Esophagus mucosa (tissue), 1 donor: ENCODE measurements at regions not wholly inside any gene's neighbourhood (a gene's known extent, or its start where the extent isn't known, plus 50 kb on each side); places are given as distances from the start of the nearest gene placed in this dataset.
"Not testable (repeated sequence)": the region's sequence is repeated elsewhere in the genome, so short reads cannot be mapped to it uniquely, and the experiment has no call there.

Experiments
- ATAC-seq: fragments of 200-7000 bp; cut with Tn5 transposase; one replicate; pipeline ENCODE4 v1.9.1; 2020
- donor health status: DM: yes; HTN: yes; CAD: no.

DNA sequence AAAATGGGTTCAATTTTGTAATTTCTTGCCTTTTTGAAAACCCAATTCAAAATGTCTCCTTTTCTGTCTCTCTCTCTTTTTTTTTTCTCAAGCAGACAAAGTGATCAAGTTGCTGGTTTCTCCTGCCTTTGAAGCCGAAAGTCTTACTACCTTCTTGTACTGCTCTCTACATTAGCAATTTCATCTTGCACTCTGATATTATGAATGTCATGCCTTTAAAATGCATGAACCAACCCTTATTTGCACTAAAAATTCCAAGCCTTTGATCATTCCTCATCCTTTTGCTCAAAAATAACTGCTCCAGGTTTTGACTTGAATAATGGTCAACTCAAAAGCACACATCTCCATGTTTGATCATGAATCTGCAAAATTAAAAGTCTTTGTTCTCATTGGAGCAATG is 125.2 kb downstream of the CETN3 start:
- ATAC-seq = no peak

- no peak for ATAC-seq
These were observed 130.5 kb downstream of the CETN3 start for GRCh38 chr5:90279091-90279490.

- no peak for ATAC-seq
These were observed 135.3 kb downstream of the CETN3 start for GRCh38 chr5:90274216-90274615.

DNA sequence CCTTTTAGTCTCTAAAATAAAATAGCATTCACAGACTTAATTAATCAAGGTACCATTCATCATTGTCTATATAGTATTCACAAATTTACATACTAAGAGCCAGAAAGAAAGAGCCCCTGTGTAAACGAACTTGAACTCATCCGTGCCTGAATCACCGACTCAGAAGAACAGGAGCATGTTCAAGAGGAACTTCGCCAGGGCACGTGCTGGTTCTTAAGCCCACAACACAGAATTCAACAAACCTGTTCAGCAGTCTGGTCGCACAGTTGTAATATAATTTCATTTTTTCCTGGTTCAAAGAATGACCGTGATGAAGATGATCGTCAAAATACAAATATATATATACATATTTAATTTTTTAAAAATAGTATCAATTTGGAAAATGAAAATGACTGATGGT is 141.9 kb downstream of the CETN3 start:
- ATAC-seq = no peak

GRCh38 chr5:90265545-90265857 is 144.1 kb downstream of the CETN3 start:
- ATAC-seq = no peak

DNA sequence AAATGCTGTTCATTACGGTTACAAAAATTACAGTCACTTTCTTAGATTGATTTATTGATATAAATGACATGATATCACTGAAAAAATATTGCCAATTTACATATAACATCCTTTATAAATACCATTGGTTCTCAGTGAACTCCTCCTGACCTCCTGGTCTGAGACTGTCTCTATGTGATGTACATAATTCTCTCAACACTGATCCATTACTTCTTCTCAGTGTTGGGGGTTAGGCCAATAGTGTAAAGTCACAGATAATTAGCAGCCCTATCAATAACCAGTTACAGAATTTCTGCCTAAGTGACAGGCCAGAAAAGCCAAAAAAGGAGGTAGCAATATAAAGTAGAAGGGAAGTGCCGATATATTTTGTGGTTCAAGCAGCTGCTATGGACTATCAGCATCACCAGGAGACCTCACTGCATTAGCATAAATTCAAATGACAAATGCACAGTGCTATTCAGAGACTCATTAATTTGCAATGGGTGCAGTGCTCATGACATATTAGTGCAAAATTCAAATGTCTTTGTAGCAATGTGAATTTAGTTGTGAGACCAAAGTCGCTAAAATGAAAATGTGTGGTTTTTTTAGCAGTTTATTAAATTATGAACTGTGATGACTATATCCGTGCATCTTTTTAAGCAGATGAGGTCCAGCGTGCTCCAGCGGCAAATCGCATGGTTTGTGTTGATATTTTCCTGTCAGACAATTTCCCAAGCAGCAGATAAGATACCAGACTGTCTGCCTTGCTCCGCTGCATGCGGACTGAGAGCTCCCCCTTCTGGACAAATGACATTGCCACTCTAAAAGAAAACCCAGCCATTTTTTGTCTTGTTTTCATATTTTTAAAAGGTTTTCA is 144.6 kb downstream of the CETN3 start:
- ATAC-seq = peak; percentile 57

GRCh38 chr5:90263102-90263820 is 146.3 kb downstream of the CETN3 start:
- no peak for ATAC-seq

GRCh38 chr5:90251447-90251846 is 158.1 kb downstream of the CETN3 start:
- ATAC-seq = no peak

DNA sequence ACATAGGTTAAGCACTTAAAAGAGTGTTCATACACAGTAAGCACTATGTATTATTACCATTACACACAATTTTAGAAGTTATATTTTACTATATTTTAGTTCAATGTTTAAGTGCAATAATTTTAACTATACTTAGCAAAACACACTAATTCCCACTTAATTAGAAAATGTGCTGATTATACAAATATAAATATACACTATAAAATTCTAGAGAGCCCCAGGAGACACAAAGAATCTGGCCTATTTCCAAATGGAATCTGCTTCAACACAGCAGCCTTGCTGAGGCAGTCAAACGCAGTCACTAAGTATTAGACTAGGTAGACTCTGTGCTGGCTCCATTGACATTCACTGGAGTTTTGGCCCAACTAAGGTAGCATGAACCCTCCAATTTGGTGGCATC is 160.9 kb downstream of the CETN3 start:
- ATAC-seq = no peak

DNA sequence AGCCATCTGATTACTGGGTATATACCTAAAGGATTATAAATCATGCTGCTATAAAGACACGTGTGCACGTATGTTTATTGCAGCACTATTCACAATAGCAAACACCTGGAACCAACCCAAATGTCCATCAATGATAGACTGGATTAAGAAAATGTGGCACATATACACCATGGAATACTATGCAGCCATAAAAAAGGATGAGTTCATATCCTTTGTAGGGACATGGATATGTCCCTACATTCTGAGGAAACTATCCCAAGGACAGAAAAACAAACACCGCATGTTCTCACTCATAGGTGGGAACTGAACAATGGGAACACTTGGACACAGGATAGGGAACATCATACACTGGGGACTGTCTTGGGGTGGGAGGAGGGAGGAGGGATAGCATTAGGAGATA is 165.7 kb downstream of the CETN3 start:
- ATAC-seq = not testable (repeated sequence)

DNA sequence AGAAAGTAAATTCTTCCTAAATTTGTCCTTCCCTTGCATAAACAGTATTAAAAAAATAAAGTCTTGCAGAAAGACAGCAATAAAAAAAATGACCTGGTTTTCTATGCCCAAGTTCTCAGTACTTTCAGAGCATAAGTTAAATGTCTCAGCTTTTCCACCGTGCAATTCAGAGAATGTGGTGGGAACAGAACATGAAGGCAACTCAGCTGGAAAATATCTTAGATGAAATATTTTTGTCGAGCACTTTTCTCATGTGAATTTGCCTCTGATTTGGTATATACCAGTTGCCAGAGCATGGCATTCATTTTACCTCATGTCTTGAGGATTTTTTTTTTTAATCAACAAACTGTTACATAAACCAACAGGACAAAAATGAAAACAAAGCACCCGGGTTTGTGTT is 176.1 kb downstream of the CETN3 start:
- no peak for ATAC-seq

DNA sequence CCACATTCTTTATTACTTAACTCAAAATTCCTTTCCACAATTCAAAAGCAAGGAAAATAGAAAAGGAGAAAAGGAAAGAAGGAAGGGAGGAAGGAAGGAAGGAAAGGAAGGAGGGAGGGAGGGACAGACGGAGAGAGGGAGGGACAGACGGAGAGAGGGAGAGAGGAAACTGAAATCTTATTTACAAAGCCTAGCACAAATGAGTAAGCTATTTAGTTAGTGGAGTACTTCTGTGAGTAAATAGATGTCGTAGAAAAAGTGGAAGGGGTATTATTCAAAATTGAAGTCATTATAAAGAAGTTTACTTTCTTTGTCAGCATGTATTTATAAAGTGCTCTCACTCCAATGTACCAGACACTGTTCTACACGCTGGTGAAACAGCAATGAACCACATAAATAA is 177.9 kb downstream of the CETN3 start:
- ATAC-seq = no peak

DNA sequence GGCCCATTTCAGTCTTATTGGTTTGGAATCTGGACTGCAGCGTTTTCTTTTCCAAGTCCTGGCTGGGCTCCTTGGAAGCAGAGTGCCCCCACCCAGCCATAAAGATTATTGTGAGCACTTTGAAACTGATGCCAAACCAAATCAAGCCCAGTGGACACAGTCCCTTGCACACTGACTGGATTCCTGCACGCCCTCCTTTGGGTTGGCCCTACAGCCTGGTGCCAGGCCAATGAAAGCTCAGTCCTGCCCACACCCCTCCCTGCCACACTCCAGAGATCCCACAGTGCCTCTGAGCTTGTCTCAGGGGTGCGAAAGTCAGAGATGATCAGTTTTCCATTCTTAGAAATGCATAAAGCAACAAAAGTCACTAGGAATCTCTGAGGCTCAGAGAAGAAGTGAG is 181.9 kb downstream of the CETN3 start:
- ATAC-seq = no peak

DNA sequence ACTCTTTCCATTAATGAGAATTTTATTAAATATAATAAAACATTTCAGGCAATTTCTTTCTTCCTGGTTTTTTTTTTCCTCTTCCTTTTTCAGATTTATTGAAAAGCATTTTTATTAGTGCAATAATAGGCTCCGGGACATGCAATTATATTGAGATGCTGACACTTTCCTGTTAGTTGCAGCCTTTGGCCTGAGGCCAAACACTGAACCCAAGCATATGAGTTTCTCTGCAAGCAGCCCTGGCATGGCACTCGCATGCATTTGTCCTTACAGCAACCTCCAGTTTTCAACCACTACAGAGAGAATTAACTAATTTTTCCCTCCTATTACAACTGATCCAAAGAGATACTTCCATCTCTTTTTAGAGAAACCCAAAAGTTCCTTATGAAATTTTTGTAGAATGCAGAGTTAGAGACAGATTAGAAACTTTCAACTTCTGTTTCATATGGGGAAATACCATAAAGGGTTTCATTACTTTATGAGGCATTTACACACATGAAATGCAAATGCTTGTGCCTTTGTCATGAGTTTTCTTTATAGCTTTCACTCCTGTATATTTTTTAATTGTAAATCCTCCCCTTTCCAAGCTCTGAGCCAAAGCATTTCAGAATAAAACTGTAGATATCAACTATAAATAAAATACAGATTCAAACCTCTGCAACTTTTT is 183.0 kb downstream of the CETN3 start:
- no peak for ATAC-seq

GRCh38 chr5:90224342-90224741 is 185.2 kb downstream of the CETN3 start:
- no peak for ATAC-seq

GRCh38 chr5:90223756-90224155 is 185.8 kb downstream of the CETN3 start:
- ATAC-seq = no peak

GRCh38 chr5:90221951-90222350 is 187.6 kb downstream of the CETN3 start:
- no peak for ATAC-seq

DNA sequence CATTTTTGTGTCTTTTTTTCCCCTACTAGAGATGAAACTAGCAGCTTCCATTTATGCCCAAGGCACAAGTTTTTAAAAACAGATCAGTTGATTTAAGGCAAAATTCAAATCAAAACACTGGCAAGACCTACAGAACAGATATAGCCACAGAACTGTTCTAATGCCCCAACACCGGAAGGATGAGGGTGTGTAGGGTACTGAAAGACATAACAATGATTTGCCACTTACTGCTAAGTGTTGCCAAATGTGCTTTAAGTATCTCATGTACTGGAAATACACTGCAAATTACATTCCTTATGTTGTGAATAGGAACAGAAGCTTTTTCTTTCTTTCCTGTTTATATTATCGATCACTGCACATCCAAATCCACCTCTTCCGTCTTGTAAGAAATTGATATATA is 189.0 kb downstream of the CETN3 start:
- ATAC-seq = no peak

GRCh38 chr5:90214991-90215390 is 194.6 kb downstream of the CETN3 start:
- ATAC-seq = no peak

- ATAC-seq = not testable (repeated sequence)
These were observed 201.2 kb downstream of the CETN3 start for GRCh38 chr5:90208323-90208722.

- peak; percentile 52 for ATAC-seq
These were observed 207.6 kb downstream of the CETN3 start for GRCh38 chr5:90201923-90202322.

GRCh38 chr5:90193185-90193822 is 216.3 kb downstream of the CETN3 start:
- ATAC-seq = no peak

- no peak for ATAC-seq
These were observed 218.1 kb downstream of the CETN3 start for GRCh38 chr5:90191352-90192045.
